GM12892 (cell line): ENCODE measurements at regions not wholly inside any gene's neighbourhood (a gene's known extent, or its start where the extent isn't known, plus 50 kb on each side); places are given as distances from the start of the nearest gene placed in this dataset.

Experiments
- POLR2A ChIP-seq: IDR thresholded peaks from 2 replicates; pipeline ENCODE4 v1.6.1; 2011; ENCODE audit warnings: low read depth, low read length, control low read depth
- POLR2AphosphoS5 ChIP-seq: IDR thresholded peaks from 2 replicates; pipeline ENCODE4 v1.6.1; 2011; ENCODE audit warnings: low read depth, low read length, control low read depth
- TAF1 ChIP-seq: IDR thresholded peaks from 2 replicates; pipeline ENCODE4 v1.6.1; 2011; ENCODE audit warnings: low read depth, mild to moderate bottlenecking, control low read depth, low read length, borderline replicate concordance

GRCh38 chr4:78666830-78667258, 109.3 kb upstream of the BMP2K start:
- TF ChIP-seq POLR2AphosphoS5 = no peak
- TF ChIP-seq POLR2A = no peak
- TF ChIP-seq TAF1 = no peak
